Spinal cord (tissue), 9 donors: ENCODE measurements at regions not wholly inside any gene's neighbourhood (a gene's known extent, or its start where the extent isn't known, plus 50 kb on each side); places are given as distances from the start of the nearest gene placed in this dataset.
"Not testable (repeated sequence)": the region's sequence is repeated elsewhere in the genome, so short reads cannot be mapped to it uniquely, and the experiment has no call there.

Experiments
- DNase-seq, 6 donors: peaks; one replicate each; pipeline versions ENCODE4 v3.0.0 to v3.0.0-alpha.2; 2013 to 2015; ENCODE audit warnings: low spot score in 6 of 6, low read depth in 4 of 6
- H3K27ac ChIP-seq: one replicate; pipeline ENCODE4 v1.5.1; 2013; ENCODE audit warnings: low read depth, low read length, control low read depth
- H3K27me3 ChIP-seq: one replicate; pipeline ENCODE4 v1.6.1; 2013; ENCODE audit warnings: low read length; ENCODE audit not compliant: control insufficient read depth, insufficient read depth
- H3K36me3 ChIP-seq: one replicate; pipeline ENCODE4 v1.6.1; 2013; ENCODE audit warnings: low read length; ENCODE audit not compliant: control insufficient read depth, insufficient read depth
- H3K4me1 ChIP-seq: one replicate; pipeline ENCODE4 v1.6.1; 2013; ENCODE audit warnings: low read length; ENCODE audit not compliant: control insufficient read depth, insufficient read depth
- H3K4me3 ChIP-seq: one replicate; pipeline ENCODE4 v1.5.1; 2013; ENCODE audit warnings: low read depth, low read length, control low read depth
- H3K9me3 ChIP-seq: one replicate; pipeline ENCODE4 v1.6.1; 2013; ENCODE audit warnings: low read length; ENCODE audit not compliant: control insufficient read depth, insufficient read depth
- WGBS: methylation state at CpG from one replicate; pipeline ENCODE4 v1.1.5; 2013; ENCODE audit warnings: missing lambda C conversion rate; ENCODE audit not compliant: insufficient coverage; 5-methylcytosine and 5-hydroxymethylcytosine counted together
- donor health status: healthy.

DNA sequence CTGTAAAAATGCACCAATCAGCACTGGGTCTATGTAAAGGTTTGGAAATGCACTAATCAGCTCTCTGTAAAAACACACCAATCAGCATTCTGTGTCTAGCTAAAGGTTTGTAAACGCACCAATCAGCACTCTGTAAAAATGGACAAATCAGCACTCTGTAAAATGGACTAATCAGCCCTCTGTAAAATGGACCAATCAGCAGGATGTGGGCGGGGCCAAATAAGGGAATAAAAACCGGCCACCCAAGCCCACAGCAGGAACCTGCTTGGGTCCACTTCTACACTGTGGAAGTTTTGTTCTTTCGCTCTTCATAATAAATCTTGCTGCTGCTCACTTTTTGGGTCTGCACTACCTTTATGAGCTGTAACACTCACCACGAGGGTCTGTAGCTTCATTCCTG is 101.0 kb downstream of the SMC2 start:
- WGBS, result 90% methylated on average over 5 of the region's 5 CpGs
- not testable (repeated sequence) for DNase-seq, H3K36me3 ChIP-seq, H3K9me3 ChIP-seq, H3K27me3 ChIP-seq, H3K4me1 ChIP-seq, H3K27ac ChIP-seq, H3K4me3 ChIP-seq

DNA sequence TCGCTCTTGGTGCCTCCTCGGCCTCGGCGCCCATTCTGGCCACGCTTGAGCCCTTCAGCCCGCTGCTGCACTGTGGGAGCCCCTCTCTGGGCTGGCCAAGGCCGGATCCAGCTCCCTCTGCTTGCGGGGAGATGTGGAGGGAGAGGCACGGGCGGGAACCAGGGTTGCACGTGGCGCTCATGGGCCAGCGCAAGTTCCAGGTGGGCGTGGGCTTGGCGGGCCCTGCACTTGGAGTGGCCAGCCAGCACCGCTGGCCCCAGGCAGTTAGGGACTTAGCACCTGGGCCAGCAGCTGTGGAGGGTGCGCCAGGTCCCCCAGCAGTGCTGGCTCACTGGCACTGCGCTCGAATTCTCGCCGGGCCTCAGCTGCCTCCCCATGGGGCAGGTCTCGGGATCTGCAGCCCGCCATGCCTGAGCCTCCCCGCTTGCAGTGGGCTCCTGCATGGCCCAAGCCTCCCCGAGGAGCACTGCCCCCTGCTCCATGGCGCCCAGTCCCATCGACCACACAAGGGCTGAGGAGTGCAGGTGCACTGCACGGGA is 106.4 kb downstream of the SMC2 start:
- H3K27ac ChIP-seq, result no peak overlapping the region
- DNase-seq, result no peak
- H3K36me3 ChIP-seq, result no peaks in the 10 kb centered on the region
- no peak overlapping the region for H3K4me3 ChIP-seq
- no peaks in the 10 kb centered on the region for H3K4me1 ChIP-seq
- 91% methylated on average over 28 of the region's 28 CpGs for WGBS
- no peaks in the 10 kb centered on the region for H3K9me3 ChIP-seq
- no peaks in the 10 kb centered on the region for H3K27me3 ChIP-seq

DNA sequence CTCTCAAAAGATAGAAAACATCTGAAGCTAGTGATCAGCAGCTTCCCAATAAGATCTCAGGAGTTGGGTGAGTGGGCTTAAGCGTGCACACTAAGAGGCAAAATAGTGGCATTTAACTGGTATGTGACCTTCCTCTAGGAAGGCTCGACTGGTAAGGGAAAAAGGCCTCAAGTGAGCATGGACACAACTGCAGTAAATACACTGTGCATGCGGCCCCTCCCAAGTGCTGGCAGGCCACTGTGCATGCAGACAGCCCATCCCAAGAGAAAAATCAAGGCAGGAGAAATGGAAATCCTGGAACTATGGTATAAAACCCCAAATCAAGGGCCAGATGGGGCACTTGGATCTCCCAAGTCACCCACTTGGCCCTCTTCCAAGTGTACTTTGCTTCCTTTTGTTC is 112.7 kb downstream of the SMC2 start:
- Histone ChIP-seq H3K36me3 (no peaks in the 10 kb centered on the region), H3K27ac (no peak overlapping the region), H3K9me3 (no peaks in the 10 kb centered on the region), H3K27me3 (no peaks in the 10 kb centered on the region), H3K4me1 (no peaks in the 10 kb centered on the region), H3K4me3 (no peak overlapping the region)
- DNase-seq, result peak in 1 of 6 donors; percentile 40
- WGBS, result 55% methylated on average over 2 of the region's 3 CpGs

DNA sequence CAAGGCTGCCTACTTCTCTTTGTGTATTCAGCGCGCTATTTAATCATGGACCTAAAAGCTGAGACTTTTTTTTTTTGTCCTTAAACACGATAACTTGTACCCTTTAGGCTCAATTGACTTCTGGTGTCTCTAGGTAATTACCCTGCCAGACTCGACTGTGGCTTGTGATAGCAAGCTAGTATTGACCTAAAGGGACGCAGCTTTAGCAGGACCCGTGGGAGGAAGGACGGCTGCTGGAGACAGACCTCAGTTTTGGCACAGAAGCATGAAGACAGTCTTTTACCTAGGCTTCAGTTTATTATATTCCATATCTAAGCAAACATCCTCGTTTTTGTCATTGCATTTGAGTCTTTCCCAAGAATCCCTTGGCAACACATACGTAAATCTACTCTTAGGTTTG is 115.3 kb downstream of the SMC2 start:
- H3K4me3 ChIP-seq, result no peak overlapping the region
- 90% methylated on average over 7 of the region's 9 CpGs for WGBS
- no peaks in the 10 kb centered on the region for H3K9me3 ChIP-seq
- no peak overlapping the region for H3K27ac ChIP-seq
- DNase-seq, result no peak
- no peaks in the 10 kb centered on the region for H3K27me3 ChIP-seq
- no peaks in the 10 kb centered on the region for H3K36me3 ChIP-seq
- H3K4me1 ChIP-seq, result no peaks in the 10 kb centered on the region

DNA sequence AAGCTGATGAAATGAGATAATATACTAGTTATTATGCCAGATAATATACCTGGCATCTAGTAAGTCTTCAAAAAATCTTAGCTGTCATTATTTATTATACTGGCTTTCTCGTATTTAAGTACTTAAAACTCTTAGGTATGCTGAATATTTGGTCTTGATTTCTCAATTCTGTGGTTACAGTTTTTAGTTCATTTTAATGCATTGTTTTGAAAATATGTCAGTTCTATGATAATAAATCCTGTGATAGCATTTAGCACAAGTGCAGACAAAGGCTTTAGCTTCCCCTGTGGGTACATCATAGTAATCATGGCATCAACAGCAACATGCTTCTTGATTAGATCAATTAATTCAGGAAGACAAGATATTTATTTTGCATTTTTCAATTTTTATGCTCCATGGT is 133.0 kb downstream of the SMC2 start:
- no peak overlapping the region for H3K4me3 ChIP-seq
- no peaks in the 10 kb centered on the region for H3K27me3 ChIP-seq
- H3K9me3 ChIP-seq, result no peaks in the 10 kb centered on the region
- H3K36me3 ChIP-seq, result no peaks in the 10 kb centered on the region
- no peak for DNase-seq
- WGBS, result no CpG with 5 or more reads among the region's 1 CpG
- H3K27ac ChIP-seq, result no peak overlapping the region
- no peaks in the 10 kb centered on the region for H3K4me1 ChIP-seq

DNA sequence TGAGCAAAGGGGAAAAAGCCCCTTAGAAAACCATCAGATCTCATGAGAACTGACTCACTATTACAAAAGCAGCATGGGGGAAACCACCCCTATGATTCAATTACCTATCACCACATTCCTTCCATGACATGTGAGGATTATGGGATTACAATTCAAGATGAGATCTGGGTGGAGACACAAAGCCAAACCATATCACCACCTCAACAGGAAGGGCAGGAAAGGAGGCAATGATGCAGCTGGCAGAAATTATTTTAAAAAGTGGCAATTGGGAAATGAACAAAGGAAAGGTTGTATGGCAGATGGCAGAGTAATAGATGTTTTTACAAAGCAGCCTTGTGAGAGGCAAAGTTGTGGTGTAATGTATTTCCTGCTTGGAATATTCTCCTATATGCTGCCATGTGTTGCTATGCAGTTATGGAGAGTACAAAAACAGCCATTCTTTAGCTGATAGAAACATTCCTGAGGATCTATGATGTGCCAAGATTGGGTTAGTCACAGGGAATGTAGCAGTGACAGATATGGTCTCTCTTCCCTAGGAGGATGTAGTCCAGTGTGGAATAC is 138.8 kb downstream of the SMC2 start:
- DNase-seq, result no peak
- Histone ChIP-seq H3K4me3 (no peak overlapping the region), H3K9me3 (no peaks in the 10 kb centered on the region), H3K36me3 (no peaks in the 10 kb centered on the region), H3K4me1 (no peaks in the 10 kb centered on the region), H3K27ac (no peak overlapping the region), H3K27me3 (no peaks in the 10 kb centered on the region)

DNA sequence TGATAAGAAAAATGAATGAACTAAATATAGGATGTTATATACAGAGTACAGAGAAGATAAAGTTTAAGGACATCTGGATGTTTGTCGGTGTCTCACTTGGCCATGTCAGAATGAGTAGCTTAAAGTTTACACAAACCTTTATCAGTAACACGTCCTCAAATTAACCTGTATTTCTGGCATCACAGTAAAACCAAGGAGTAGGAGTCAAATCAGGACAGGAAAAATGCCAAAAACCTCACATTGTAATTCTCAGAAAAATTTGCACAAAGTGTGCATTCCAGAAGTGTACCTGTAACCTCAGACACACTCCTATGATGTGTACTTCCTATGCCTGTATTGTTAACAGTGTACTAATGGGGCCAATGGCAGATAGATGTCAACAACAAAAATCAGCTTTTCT is 139.3 kb downstream of the SMC2 start:
- Histone ChIP-seq H3K9me3 (no peaks in the 10 kb centered on the region), H3K27ac (no peak overlapping the region), H3K36me3 (no peaks in the 10 kb centered on the region), H3K4me3 (no peak overlapping the region), H3K27me3 (no peaks in the 10 kb centered on the region), H3K4me1 (no peaks in the 10 kb centered on the region)
- no peak for DNase-seq
- WGBS, result 88% methylated on average over 1 of the region's 2 CpGs

DNA sequence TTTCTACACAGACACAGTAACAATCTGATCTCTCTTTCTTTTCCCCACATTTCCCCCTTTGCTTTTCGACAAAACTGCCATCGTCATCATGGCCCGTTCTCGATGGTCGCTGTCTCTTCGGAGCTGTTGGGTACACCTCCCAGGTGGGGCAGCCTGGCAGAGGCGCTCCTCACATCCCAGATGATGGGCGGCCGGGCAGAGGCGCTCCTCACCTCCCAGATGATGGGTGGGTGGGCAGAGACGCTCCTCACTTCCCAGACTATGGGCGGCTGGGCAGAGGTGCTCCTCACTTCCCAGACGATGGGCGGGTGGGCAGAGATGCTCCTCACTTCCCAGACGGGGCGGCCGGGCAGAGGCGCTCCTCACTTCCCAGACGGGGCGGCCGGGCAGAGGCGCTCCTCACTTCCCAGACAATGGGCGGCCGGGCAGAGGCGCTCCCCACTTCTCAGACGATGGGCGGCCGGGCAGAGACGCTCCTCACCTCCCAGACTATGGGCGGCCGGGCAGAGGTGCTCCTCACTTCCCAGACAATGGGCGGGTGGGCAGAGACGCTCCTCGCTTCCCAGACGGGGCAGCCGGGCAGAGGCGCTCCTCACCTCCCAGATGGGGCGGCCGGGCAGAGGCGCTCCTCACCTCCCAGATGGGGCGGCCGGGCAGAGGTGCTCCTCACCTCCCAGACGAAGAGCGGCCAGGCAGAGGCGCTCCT is 140.7 kb downstream of the SMC2 start:
- not testable (repeated sequence) for H3K4me1 ChIP-seq, DNase-seq, H3K27ac ChIP-seq, H3K4me3 ChIP-seq, H3K27me3 ChIP-seq, H3K9me3 ChIP-seq, H3K36me3 ChIP-seq
- WGBS, result 87% methylated on average over 17 of the region's 45 CpGs

DNA sequence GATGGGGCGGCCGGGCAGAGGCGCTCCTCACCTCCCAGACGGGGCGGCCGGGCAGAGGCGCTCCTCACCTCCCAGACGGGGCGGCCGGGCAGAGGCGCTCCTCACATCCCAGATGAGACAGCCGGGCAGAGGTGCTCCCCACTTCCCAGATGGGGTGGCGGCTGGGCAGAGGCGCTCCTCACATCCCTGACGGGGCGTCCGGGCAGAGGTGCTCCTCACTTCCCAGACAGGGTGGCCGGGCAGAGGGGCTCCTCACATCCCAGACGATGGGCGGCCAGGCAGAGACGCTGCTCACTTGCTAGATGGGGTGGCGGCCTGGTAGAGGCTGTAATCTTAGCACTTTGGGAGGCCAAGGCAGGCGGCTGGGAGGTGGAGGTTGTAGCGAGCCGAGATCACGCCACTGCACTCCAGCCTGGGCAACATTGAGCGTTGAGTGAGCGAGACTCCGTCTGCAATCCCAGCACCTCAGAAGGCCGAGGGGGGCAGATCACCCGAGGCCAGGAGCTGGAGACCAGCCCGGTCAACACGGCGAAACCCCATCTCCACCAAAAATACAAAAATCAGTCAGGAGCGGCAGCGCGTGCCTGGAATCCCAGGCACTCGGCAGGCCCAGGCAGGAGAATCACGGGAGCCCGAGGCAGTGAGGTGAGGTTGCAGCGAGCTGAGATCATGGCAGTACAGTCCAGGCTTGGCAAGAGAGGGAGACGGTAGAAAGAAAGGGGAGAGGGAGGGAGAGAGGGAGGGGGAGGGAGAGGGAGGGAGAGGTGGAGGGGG is 141.4 kb downstream of the SMC2 start:
- H3K9me3 ChIP-seq, DNase-seq, H3K27me3 ChIP-seq, H3K27ac ChIP-seq, H3K36me3 ChIP-seq, H3K4me3 ChIP-seq, H3K4me1 ChIP-seq: not testable (repeated sequence)
- WGBS, result 92% methylated on average over 28 of the region's 42 CpGs

DNA sequence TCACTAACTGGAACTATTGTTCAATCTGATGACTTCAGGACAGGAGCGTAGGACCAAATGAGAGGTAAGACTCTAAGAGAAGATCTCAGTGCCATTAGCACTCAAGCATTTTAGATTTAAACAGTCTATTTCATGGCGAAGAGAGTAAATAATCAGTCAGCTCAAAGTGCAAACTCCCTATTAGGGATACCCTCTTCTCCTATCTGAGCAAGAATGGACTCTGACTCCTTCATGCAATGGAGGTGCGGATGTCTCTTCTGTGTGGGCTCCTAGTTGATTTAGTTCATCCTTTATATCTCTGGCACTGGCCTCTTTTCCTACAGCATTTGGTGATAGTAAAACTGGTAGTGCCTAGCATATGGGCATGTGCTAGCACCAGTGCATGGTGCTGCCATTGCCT is 144.6 kb downstream of the SMC2 start:
- Histone ChIP-seq H3K27me3 (no peaks in the 10 kb centered on the region), H3K36me3 (no peaks in the 10 kb centered on the region), H3K4me1 (no peaks in the 10 kb centered on the region), H3K4me3 (no peak overlapping the region), H3K9me3 (no peaks in the 10 kb centered on the region), H3K27ac (no peak overlapping the region)
- no CpG with 5 or more reads among the region's 3 CpGs for WGBS
- no peak for DNase-seq
